Glutamatergic neuron (in vitro differentiated cells): ENCODE measurements at regions not wholly inside any gene's neighbourhood (a gene's known extent, or its start where the extent isn't known, plus 50 kb on each side); places are given as distances from the start of the nearest gene placed in this dataset.

Source experiments
- DNase-seq: peaks from one replicate; pipeline ENCODE4 v3.0.0; 2022
- H3K27ac Mint-ChIP-seq: one replicate; pipeline ENCODE4 v1.8.0; 2020; ENCODE audit warnings: mild to moderate bottlenecking, mixed read lengths, inconsistent platforms; ENCODE audit not compliant: unreplicated experiment
- H3K27me3 Mint-ChIP-seq: one replicate; pipeline ENCODE4 v1.8.0; 2020; ENCODE audit warnings: mild to moderate bottlenecking, moderate library complexity, mixed read lengths, inconsistent platforms; ENCODE audit not compliant: unreplicated experiment
- H3K36me3 Mint-ChIP-seq: one replicate; pipeline ENCODE4 v1.8.0; 2020; ENCODE audit warnings: mild to moderate bottlenecking, mixed read lengths, inconsistent platforms; ENCODE audit not compliant: unreplicated experiment
- H3K4me1 Mint-ChIP-seq: one replicate; pipeline ENCODE4 v1.8.0; 2020; ENCODE audit warnings: mild to moderate bottlenecking, low read depth, mixed read lengths, inconsistent platforms; ENCODE audit not compliant: unreplicated experiment
- H3K4me3 Mint-ChIP-seq: one replicate; pipeline ENCODE4 v1.8.0; 2020; ENCODE audit warnings: mild to moderate bottlenecking, mixed read lengths, inconsistent platforms; ENCODE audit not compliant: unreplicated experiment
- H3K9me3 Mint-ChIP-seq: one replicate; pipeline ENCODE4 v1.8.0; 2020; ENCODE audit warnings: mild to moderate bottlenecking, moderate library complexity, mixed read lengths, inconsistent platforms; ENCODE audit not compliant: unreplicated experiment
- CTCF ChIP-seq: fragments of 200-600 bp; sonication (generic); IDR thresholded peaks from one replicate; pipeline ENCODE4 v1.5.0; 2021; ENCODE audit not compliant: partially characterized antibody, unreplicated experiment

GRCh38 chr1:29679828-29680558 is 443.7 kb downstream of the PTPRU start:
- Mint-ChIP-seq H3K27ac (no peak overlapping the region), H3K4me3 (no peak overlapping the region), H3K27me3 (peaks cover 7% of the 10 kb centered on the region), H3K4me1 (peaks cover 15% of the 10 kb centered on the region), H3K36me3 (no peaks in the 10 kb centered on the region), H3K9me3 (peaks cover 4% of the 10 kb centered on the region)
- TF ChIP-seq CTCF: no peak
- DNase-seq: no peak

GRCh38 chr1:29679316-29679715 is 443.0 kb downstream of the PTPRU start:
- DNase-seq: no peak
- Mint-ChIP-seq H3K4me1 (peaks cover 13% of the 10 kb centered on the region), H3K27ac (no peak overlapping the region), H3K4me3 (no peak overlapping the region), H3K27me3 (peaks cover 9% of the 10 kb centered on the region), H3K36me3 (no peaks in the 10 kb centered on the region), H3K9me3 (peaks cover 5% of the 10 kb centered on the region)
- no peak for TF ChIP-seq CTCF

- no peak for TF ChIP-seq CTCF
- Mint-ChIP-seq H3K27ac (no peak overlapping the region), H3K27me3 (peaks cover 11% of the 10 kb centered on the region), H3K4me3 (no peak overlapping the region), H3K9me3 (peaks cover 5% of the 10 kb centered on the region), H3K4me1 (peaks cover 13% of the 10 kb centered on the region), H3K36me3 (no peaks in the 10 kb centered on the region)
- no peak for DNase-seq
These were observed 441.0 kb downstream of the PTPRU start for GRCh38 chr1:29677028-29678024.

DNA sequence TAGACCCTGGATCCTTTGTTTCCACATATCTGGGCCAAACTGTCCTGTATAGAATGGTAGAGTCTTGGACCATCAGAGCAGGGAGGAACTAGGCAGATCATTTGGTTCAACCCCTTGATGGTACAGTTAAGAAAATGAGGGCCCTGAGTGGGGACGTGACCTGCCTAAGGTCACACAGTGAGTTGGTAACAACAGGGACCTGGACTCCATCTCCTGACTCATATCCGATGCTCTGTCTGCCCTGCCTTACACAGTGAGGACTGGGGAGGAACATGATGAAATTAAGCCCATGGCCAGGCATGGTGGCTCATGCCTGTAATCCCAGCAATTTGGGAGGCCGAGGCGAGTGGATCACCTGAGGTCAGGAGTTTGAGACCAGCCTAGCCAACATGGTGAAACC is 440.2 kb downstream of the PTPRU start:
- Mint-ChIP-seq H3K27ac (no peak overlapping the region), H3K9me3 (peaks cover 5% of the 10 kb centered on the region), H3K27me3 (peaks cover 11% of the 10 kb centered on the region), H3K4me3 (no peak overlapping the region), H3K4me1 (peaks cover 15% of the 10 kb centered on the region), H3K36me3 (no peaks in the 10 kb centered on the region)
- no peak for TF ChIP-seq CTCF
- no peak for DNase-seq
